Stimulated activated CD8-positive, alpha-beta memory T cell treated with anti-CD3 and anti-CD28 coated beads, Interleukin-2, amount 100 ng/mL, for 48 hours (primary cell): ENCODE measurements at regions not wholly inside any gene's neighbourhood (a gene's known extent, or its start where the extent isn't known, plus 50 kb on each side); places are given as distances from the start of the nearest gene placed in this dataset.
"Not testable (repeated sequence)": the region's sequence is repeated elsewhere in the genome, so short reads cannot be mapped to it uniquely, and the experiment has no call there.

ENCODE experiments used
- DNase-seq, 2 donors: peaks; one replicate each; pipeline ENCODE4 v3.0.0-alpha.2; 2020; ENCODE audit warnings: low read depth in 2 of 2

DNA sequence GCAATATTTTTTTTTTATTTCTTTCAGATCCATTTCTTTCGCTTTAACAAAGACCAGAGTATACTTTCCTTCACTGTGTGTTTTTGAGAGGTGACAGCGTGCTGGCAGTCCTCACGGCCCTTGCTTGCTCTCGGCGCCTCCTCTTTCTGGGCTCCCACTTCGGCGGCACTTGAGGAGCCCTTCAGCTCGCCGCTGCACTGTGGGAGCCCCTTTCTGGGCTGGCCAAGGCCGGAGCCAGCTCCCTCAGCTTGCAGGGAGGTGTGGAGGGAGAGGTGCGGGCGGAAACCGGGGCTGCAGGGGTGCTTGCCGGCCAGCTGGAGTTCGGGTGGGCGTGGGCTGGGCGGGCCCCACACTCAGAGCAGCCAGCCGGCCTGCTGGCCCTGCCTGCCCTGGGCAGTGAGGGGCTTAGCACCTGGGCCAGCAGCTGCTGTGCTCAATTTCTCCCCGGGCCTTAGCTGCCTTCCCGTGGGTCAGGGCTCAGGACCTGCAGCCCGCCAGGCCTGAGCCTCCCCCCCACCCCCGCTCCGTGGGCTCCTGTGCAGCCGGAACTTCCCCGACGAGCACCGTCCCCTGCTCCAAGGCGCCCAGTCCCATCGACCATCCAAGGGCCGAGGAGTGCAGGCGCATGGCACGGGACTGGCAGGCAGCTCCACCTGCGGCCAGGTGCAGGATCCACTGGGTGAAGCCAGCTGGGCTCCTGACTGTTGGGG is 1490.6 kb downstream of the OTOL1 start:
- not testable (repeated sequence) for DNase-seq

DNA sequence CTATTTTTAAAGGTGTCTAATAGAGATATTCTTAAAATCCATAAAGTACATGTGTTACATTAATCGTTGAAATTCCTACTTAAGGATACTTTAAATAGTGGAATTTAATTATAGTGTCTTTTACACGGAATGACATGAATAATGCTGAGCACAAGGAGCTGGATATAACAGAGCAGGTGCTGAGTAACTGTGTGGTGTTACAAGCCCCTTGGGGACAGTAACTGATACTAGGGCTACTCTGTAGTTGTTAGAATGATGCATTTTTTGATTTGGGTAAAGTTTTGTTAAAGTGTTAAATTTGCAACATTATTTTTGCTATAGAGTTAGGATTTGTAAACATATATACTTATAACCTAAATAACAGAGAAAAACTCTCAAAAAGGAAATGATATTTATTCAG is 1496.1 kb downstream of the OTOL1 start:
- no peak for DNase-seq

DNA sequence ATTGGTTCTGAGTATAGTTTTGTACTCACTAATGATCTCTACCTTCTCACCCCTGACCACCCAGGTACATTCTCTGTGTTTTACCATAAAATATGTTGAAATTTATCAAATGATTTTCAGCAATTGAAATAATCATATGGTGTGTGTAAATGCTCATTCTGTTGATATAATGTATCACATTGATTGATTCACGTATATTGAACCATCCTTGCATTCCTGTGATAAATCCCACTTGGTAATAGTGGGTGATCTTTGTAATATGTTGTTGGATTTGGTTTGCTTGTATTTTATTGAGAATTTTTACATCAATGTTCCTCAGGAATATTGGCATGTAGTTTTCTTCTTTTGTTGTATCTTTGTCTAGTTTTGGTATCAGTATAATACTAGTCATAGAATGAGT is 1497.6 kb downstream of the OTOL1 start:
- DNase-seq, result no peak

DNA sequence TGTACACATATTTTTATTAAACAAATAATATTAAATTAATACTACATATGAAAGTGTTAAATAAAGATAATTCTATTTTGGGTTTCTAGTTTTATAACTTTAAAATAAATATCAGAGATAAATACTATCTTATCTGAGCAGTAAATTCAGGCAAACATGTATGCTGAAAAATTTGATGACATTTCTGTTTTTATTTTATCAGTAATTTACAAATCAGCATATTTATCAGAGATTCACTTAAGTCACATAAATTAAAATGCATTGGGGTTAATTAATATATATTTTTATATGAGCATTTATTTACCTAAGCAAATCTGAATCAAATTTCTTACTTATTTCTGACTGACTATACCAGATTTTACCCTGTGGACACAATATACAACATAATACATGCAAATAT is 1499.8 kb downstream of the OTOL1 start:
- DNase-seq, result no peak

DNA sequence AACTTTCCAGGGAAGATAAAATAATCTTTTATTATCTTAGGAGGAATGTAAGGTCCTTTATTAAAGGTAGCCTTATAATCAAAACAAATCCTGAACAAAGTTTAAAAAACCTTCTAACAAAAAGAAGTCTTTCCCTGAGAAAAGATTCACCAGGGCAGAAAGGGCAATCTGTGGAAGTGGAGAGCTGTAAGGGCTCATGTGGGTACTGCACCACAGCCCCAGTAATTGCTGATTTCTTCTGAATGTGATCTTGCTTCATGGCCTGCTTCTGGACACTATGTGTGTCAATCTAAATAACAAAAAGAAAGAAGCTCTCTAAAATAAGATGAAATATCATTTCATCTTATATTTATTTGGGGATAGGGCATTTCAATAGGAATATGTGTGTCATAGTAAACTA is 1501.6 kb downstream of the OTOL1 start:
- no peak for DNase-seq

DNA sequence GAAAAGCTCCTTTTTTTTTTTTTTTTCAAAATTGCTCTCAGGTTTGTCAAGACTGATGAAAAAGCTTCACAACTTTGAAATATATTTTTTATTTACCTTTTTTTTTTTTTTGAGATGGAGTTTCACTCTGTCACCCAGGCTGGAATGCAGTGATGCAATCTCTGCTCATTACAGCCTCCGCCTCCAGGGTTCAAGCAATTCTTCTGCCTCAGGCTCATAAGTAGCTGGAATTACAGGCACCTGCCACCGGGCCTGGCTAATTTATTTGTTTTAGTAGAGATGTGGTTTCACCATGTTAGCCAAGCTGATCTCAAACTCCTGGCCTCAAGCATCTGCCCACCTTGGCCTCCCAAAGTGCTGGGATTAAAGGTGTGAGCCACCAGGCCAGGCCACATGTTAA is 1515.0 kb downstream of the OTOL1 start:
- no peak for DNase-seq

DNA sequence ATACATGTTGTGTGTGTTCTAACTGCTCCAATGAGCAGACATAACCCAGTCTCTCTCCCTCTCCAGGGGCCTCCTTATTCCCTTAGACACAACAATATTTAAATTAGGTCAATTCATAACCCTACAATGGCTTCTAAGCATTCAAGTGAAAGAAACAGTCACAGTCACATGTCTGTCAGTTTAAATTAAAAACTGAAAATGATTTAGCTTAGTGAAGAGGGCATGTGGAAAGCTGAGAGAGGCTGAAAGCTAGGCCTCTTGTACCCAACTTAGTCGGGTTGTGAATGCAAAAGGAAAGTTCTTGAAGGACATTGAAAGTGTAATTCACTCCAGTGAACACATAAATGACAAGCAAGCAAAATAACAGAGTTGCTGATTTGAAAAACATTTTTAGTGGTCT is 1519.6 kb downstream of the OTOL1 start:
- no peak for DNase-seq

DNA sequence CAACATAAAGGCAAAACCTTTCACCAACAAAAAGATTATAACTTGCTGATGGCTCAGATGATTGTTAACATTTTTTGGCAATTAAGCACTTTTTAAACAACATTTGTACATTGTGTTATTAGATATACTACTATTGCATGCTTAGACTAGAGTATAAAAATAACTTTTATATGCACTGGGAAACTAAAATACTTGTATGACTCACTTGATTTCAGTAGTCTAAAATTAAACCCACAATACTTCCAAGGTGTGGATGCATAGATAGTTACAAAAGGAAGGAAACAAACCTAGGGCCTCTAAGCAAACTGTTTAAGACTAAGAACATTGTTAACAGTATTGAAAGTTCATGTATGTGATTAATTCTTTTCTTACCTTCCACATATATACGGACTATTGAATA is 1521.5 kb downstream of the OTOL1 start:
- DNase-seq, result no peak

DNA sequence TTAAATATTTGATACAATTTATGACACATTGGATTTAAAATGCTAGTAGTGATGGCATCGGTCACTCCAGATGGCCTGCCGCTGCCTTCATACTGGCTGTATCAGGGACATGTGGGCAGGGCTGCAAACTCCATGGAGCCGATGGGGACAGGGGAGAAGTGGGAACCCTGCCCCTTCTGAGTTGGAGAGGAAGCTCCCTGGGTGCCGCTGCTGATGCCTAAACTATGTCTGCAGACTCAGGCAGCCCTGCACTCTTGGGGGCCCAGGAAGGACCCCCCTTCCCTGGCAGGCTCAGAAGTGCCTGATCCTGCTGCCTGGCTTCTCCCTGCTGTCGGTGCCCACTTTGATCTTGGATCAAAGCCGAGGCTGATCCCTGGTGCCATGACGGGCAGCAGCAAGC is 1522.1 kb downstream of the OTOL1 start:
- DNase-seq, result no peak

DNA sequence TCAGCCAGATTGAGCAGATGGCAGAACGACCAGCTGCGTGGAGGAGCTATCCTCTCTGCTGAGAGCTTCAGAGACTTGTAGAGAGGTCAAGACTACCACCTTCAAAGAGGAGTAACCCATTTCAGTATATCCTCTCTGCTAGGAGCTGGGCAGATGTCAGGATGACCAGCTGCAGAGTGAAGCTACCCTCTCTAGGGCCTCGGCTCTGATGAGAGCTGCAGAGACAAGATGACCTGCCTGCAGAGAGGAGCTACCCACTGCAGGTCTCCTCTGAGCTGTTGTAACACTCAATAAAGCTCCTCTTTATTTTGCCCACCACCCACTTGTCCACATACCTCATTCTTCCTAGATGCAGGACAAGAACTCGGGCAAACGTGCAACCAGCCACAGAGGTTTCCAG is 1522.7 kb downstream of the OTOL1 start:
- no peak for DNase-seq

DNA sequence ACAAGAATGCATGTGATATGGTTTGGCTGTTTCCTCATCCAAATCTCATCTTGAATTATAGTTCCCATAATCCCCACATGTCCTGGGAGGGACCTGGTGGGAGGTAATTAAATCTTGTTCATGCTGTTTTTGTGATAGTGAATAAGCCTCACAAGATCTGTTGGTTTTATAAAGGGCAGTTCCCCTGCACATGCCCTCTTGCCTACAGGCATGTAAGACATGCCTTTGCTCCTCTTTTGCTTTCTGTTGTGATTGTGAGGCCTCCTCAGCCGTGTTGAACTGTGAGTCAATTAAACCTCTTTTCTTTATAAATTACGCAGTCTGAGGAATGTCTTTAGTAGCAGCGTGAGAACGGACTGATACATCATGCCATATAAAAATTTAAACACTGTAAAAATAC is 1537.0 kb downstream of the OTOL1 start:
- DNase-seq, result no peak

DNA sequence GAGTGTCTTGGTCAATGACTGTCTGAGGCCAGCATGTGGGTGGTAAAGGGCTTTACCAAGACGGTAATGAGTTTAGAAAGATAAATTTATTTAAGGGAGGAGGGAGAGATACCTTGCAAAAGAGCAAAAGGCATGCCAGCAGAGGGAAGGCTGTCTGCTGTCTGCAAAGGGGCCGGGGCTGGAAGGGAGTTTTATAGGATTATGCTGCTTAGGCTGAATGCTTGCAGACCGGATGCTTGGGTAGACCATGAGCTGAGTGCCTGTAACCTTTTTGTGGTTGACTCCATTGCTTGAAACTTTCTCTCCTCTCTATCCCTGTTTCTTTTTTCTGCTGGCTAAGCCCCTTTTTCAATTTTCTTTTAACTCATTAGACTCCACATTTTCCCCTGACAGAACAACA is 1543.0 kb downstream of the OTOL1 start:
- DNase-seq, result no peak

DNA sequence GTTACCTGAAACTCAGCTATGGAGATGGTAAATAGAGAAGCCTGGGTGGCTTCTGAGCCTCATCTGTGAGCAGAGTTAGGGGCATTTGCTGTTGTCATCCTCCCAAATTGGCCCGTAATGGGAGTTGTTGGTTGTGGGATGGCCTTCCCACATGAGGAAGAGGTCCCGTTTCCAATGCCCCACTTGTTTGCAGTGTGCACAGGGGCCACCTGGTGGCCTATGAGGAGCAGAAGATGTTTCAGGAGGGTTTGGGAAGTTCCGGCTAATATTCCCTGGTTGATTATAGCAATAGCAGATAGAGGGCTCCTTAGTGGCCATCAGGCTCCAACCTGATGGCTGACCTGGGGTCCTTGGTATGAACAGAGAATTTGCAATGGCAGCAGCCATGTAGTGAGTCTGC is 1546.5 kb downstream of the OTOL1 start:
- DNase-seq, result no peak

DNA sequence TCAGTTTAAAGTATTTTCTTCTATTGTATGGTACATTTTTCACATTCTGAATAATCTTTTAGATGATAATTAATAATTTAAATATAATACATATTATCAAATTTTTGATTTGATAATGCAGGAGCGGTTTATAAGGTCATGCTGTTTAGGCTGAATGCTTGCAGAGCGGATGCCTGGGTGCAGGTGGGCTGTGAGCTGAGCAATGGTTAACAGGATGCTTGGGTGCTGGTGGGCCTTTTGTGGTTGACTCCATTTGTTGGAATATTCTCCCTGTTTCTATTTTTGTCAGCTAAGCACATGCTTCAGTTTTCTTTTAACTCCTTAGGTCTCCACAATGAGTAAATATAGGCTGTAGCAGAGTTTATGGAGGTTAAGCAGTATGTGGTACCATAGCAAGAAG is 1549.3 kb downstream of the OTOL1 start:
- no peak for DNase-seq

DNA sequence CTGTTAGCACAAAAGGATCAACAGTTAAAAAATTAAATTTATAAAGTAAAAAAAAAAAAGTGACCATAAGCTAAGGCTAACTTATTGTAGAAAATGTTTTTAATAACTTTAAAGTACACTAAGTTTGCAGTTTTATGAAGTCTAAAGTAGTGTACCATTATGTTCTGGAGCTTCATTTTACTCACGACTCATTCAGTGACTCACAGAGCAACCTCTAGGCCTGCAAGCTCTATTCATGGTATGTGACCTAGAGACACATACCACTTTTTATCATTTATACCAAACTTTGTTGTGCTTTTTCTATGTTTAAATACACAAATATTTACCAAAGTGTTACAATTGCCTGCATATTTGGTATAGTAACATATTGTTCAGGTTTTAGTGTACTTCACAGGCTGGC is 1552.3 kb downstream of the OTOL1 start:
- no peak for DNase-seq

DNA sequence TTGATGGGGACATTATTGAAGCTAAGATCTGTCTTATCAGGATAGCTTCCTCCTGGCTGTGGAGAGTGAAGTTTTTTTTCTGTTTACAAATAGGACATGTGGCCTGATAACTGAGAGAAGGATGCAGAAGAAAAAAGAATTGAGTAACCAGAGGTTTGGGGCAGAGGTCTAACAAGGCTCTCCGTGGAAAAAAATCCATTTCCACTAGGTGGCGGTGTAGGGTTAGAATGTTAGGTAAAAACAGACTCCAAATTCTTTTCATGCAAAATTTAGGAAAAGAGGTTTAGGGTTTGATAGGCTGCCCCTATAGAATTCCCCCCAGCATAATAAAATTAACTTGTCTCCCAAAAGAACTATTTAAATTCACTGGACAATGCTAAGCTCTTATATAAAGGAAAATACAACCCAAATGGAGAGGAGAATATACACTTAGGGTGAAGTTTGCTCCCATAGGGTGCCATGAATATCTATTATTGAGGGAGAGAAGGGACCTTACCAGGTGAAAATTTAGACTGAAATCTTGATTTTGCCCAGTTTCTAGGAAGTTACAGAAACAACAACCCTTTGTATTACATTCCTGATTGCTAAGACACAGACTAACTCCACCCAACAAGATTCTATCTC is 1560.4 kb downstream of the OTOL1 start:
- no peak for DNase-seq

DNA sequence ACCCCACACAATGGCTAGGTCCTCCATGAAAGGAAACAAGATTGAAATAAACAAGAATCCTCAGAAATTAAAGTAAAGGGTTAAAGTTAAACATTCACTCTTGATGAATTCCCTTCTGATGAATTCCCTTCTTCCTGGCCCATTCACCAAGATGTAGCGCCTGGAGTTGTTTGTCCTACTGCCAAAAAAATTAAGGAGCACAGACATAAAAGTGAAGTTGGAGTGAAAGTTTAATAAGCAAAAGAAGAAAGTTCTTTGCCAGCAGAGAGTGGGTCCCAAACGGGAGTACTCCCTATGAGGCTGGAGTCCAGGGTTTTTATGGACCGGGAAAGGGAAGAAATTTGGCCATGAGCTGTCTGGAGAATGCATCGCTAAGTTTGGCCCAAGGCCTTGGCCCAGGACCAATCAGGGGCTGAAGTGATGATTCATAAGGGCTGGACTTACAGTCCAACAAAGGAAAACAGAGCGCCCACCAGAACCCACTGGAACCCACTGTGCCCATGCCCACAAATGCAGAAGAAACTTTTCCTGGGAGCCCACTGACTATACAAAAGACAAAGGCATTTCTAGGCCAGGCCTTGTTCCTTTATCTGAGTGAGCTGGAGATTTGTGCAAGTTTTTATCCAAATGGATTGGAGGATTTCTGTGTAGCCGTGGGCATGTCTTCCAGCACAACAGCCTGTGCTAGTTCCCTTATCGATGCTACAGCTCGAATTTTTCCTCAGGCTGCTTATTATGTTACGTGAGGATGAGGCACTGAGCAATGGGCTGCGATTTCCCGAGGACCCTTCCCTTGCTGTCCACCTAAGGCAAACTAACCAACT is 1561.6 kb downstream of the OTOL1 start:
- DNase-seq, result no peak

DNA sequence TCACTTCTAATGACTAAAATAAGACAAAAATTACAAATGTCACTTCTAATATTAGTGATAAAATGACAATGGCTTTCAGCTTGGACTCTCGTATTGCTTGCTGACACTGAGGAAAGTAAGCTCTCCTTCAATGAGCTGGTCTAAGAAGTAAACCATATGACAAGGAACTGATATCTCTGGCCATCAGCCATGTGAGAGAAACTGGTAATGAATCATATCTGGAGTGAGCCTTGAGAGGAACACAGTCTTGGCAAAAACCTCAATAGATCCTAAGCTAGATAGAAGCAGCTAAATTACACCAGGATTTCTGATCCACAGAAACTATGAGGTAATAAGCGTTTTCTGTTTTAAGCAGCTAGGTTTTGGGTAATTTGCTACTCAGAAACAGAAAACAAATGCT is 1575.1 kb downstream of the OTOL1 start:
- DNase-seq, result no peak
